Skeletal muscle cell (primary cell): ENCODE measurements at regions not wholly inside any gene's neighbourhood (a gene's known extent, or its start where the extent isn't known, plus 50 kb on each side); places are given as distances from the start of the nearest gene placed in this dataset.

Experiments
- DNase-seq: peaks from one replicate; pipeline ENCODE4 v3.0.0-alpha.2; 2010; ENCODE audit warnings: low read depth
- H3K4me3 ChIP-seq: 2 replicates; pipeline ENCODE4 v1.5.1; 2011; ENCODE audit warnings: low read depth, mild to moderate bottlenecking, control low read depth, low read length, moderate library complexity

DNA sequence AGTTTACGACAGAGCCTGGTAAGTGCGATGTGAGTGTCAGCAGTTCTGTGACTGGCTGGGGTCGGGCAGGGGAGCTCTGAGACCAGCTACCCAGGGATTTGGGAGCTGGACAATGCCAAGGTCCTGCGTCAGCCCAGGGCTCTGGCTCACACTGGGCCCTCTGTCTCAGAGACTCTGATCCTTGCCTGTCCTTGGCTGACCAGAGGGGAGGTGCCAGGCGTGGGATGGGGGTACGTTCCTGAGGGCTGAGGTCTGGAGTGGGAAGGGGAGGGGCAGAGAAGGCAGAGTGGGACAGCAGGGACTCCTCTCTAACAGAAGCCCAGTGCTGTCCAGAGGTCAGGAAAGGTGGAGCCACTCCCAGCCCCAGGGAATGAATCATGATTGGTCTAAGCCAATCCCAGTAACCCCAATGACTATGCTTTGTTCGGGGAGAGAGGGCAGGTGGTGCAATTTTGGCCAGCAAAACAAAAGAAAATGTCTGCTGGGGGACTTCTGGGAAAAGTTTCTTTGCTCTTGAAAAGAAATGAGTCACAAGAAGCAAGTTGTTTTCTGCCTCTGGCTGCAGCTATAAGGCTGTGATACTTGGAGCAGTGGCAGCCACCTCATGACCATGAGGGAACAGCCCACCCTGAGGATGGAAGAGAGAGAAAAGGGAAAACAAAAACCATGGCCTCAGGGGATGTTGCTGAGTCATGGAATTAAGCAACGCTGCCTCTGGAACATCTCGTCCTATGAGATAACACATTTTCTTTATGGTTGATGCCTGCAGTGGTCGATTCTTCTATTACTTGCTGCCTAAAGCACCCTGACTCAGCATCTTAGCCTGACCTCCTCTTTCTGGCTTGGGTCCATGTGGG, 108.3 kb downstream of the CHST1 start:
- DNase-seq = peak; percentile 21
- no peak overlapping the region for H3K4me3 ChIP-seq

GRCh38 chr11:45554230-45554967, 111.0 kb downstream of the CHST1 start:
- H3K4me3 ChIP-seq = no peak overlapping the region
- DNase-seq = no peak

DNA sequence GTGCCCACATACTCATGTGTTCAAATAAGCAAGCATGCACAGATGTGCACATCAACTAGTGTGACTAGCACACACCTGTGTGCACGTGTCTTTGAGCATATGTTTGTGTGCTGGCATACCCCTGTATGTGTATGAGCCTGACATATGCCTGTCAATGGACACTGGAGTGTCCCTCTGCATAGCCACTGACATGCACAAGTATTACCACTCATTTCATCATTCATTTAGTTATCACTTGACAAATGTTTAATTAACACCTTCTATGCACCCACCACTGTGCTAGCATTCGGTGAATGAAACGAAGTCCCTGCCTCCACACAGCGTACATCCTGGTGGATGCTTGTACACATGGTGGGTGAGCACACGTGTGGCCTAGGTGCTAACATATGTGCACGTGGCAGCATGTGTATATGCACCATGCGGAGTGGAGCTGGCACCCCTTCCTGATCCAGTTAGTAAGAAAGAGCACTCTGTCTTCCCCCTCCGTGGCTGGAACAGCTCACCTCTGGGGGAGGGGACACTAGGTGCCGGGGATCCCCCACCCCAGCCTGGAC, 112.0 kb downstream of the CHST1 start:
- H3K4me3 ChIP-seq = no peak overlapping the region
- DNase-seq = no peak

GRCh38 chr11:45551191-45551713, 114.2 kb downstream of the CHST1 start:
- no peak for DNase-seq
- no peak overlapping the region for H3K4me3 ChIP-seq

GRCh38 chr11:45549257-45549656, 116.2 kb downstream of the CHST1 start:
- H3K4me3 ChIP-seq = no peak overlapping the region
- DNase-seq = no peak

- H3K4me3 ChIP-seq = no peak overlapping the region
- no peak for DNase-seq
Observed at GRCh38 chr11:45546366-45546765, 119.1 kb downstream of the CHST1 start.

DNA sequence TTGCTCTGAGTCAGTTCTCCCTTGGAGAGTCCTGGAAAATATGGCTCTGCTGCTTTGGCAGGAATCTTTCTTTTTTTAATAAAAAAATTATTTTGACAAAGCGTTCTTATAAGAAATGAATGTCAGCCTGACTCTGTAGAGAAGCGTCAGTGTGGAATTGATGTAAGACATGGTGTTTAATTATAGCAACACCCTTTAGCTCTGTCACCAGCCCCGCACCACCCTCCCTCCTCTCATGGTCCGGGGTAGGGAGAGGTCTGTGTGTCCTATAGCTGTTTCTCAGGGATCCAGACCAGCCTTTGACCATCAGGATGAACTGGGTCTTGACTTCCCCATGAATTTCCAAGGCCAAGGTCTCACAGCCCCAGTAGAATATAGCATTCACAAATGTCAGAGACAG, 120.6 kb downstream of the CHST1 start:
- no peak overlapping the region for H3K4me3 ChIP-seq

DNA sequence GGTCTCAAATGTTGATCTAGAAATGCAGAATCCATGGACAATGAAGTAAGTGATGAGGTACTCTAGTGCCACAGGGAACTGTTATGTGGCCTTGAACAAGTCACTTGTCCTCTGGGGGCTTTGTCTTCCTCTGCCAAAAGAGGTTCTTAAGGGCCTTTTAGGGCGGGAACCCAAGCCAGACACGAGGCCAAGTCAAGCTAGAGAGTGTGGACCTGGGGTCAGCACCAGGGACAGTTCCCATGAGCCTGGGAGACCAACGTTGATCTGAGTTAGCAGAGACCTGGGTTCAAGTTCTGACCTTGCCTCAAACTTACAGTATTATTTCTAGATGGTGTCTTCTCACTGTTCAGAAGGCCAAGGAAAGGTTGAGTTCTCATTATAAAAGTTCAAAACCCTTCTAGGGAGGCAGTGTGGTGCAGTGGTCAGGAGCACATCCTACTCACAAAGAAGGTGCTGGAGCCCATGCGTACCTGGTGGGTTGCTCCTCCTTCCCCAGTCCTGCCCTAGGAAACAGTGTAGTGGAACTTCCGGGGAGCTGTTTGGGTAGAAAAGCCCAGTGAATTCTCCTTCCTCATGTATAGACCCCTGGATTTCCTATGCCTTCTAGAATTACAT, 121.5 kb downstream of the CHST1 start:
- DNase-seq = no peak

More for the DNA sequence above, 120.6 kb downstream of the CHST1 start:
- no peak for DNase-seq

GRCh38 chr11:45543081-45543480, 122.3 kb downstream of the CHST1 start:
- no peak overlapping the region for H3K4me3 ChIP-seq
- DNase-seq = no peak

More for the DNA sequence above, 121.5 kb downstream of the CHST1 start:
- no peak overlapping the region for H3K4me3 ChIP-seq

DNA sequence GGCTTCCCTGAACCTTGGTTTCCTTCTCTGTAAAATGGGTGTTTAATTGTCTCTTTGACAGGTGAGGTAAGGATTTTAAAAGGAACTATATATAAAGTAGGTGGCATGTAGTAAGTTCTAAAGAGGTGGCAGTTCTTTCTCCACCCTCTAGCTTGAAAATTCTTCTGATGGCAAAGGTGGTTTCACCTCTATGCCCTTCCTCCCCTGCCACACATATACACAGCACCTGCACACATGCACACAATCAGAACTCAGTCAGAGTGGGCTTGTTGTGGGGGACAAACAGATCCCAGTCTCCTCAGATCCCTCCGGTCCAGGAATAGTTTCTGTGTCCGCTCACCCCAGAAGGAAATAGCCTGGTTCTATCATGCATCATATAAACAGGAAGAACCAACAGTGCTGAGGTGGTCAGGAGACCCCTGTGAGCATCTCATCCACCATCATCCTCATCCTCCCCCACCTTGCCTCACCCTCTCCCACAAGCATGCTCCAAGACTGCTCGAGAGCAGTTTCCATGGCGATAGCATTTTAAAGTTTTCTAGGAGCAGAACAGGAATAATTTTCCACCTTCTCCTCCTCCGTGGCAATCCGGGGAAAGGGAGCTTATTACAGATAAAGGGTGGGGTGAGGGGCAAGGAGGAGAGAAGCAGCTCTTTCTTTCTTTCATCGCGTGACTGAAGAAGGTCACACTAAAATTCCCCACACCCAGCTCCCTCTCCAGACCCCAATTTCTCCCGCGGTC, 123.6 kb downstream of the CHST1 start:
- H3K4me3 ChIP-seq = no peak overlapping the region
- no peak for DNase-seq

GRCh38 chr11:45538939-45539338, 126.5 kb downstream of the CHST1 start:
- no peak overlapping the region for H3K4me3 ChIP-seq
- no peak for DNase-seq

DNA sequence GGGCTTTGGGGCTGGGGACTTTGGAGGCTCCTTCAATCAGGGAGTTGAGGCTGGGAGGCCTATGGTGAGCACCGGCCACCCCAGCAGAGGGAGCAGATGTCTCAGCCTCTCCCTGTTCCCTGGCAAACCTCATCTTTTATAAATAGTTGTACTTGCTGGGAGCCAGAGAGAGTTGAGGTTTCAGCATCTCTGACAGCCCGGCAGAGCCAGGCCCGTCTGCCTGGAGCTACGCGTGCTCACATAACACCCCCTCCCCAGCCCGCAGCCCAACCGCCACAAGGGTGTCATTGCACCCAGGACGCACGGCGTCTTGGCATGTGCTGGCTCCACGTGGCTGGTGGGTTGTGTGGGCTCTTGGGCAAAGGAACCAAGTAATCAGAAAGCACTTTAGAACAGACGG, 127.1 kb downstream of the CHST1 start:
- DNase-seq = no peak
- no peak overlapping the region for H3K4me3 ChIP-seq

- DNase-seq = no peak
- no peak overlapping the region for H3K4me3 ChIP-seq
Observed at GRCh38 chr11:45537614-45538013, 127.8 kb downstream of the CHST1 start.

DNA sequence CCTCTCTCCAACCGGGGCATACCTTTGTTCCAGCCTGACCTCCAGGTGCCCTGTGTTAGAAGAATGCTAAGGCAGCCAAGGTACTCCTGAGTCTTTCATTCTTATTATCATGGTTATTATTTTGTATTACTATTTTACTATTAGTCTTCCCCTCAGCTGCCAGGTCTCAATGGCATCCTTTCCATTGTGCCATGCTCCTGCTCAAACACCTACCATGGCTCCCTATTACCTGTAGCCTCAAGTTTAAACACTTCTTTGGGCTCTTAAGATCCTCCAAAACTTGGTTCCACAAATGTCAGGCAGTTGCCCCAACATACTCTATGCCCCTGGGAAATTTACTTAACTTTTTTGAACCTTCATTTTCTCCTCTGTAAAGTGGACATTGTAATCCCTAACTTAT, 130.4 kb downstream of the CHST1 start:
- no peak for DNase-seq
- H3K4me3 ChIP-seq = no peak overlapping the region

- H3K4me3 ChIP-seq = no peak overlapping the region
- DNase-seq = no peak
Observed at GRCh38 chr11:45534132-45534531, 131.3 kb downstream of the CHST1 start.

- no peak overlapping the region for H3K4me3 ChIP-seq
- no peak for DNase-seq
Observed at GRCh38 chr11:45532546-45532945, 132.9 kb downstream of the CHST1 start.

DNA sequence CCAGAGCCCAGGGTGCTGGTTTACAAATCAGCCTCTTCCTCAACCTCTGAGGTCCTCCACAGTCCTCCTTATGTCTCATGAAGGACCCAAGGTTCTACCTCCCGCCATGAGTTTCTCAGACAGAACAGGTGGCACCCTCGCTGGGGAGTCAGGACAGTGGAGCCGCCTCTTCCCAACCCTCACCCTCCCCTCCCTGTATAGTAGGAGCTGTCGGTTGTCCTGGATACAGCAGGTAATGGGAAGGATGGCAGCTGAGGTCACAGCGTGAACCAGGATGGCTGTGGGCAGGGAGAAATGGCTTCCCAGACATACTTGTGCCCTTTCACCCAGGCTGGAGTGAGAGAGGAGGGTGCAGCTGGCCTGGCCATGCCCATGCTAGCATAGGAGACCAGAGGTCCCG, 134.6 kb downstream of the CHST1 start:
- DNase-seq = no peak
- no peak overlapping the region for H3K4me3 ChIP-seq

- DNase-seq = no peak
- no peak overlapping the region for H3K4me3 ChIP-seq
Observed at GRCh38 chr11:45530111-45530510, 135.3 kb downstream of the CHST1 start.

- no peak for DNase-seq
- no peak overlapping the region for H3K4me3 ChIP-seq
Observed at GRCh38 chr11:45528435-45528834, 137.0 kb downstream of the CHST1 start.
